GM19025 (cell line): ENCODE measurements at regions not wholly inside any gene's neighbourhood (a gene's known extent, or its start where the extent isn't known, plus 50 kb on each side); places are given as distances from the start of the nearest gene placed in this dataset.

Source experiments
- ATAC-seq: cut with Tn5 transposase; IDR thresholded peaks from one replicate; pipeline ENCODE4 v1.9.1; 2021; ENCODE audit warnings: mild to moderate bottlenecking, low read depth, moderate library complexity; ENCODE audit not compliant: unreplicated experiment

- ATAC-seq: peak; percentile 79
Measured at GRCh38 chr1:235011599-235012435, 116.8 kb downstream of the TOMM20 start.

- ATAC-seq: no peak
Measured at GRCh38 chr1:235011064-235011598, 117.5 kb downstream of the TOMM20 start.

- no peak for ATAC-seq
Measured at GRCh38 chr1:235009561-235010306, 118.9 kb downstream of the TOMM20 start.

GRCh38 chr1:235009074-235009473 is 119.6 kb downstream of the TOMM20 start:
- ATAC-seq: no peak

- no peak for ATAC-seq
Measured at GRCh38 chr1:235008239-235008638, 120.4 kb downstream of the TOMM20 start.

GRCh38 chr1:235006816-235007215 is 121.8 kb downstream of the TOMM20 start:
- ATAC-seq: no peak

GRCh38 chr1:235006132-235006721 is 122.4 kb downstream of the TOMM20 start:
- ATAC-seq: no peak

- no peak for ATAC-seq
Measured at GRCh38 chr1:235004840-235005391, 123.7 kb downstream of the TOMM20 start.

GRCh38 chr1:235004276-235004675 is 124.4 kb downstream of the TOMM20 start:
- ATAC-seq: no peak

GRCh38 chr1:235002706-235003300 is 125.8 kb downstream of the TOMM20 start:
- ATAC-seq: no peak

GRCh38 chr1:234999513-234999940 is 129.1 kb downstream of the TOMM20 start:
- no peak for ATAC-seq

GRCh38 chr1:234997896-234998741 is 130.5 kb downstream of the TOMM20 start:
- no peak for ATAC-seq

- no peak for ATAC-seq
Measured at GRCh38 chr1:234997201-234997895, 131.3 kb downstream of the TOMM20 start.

GRCh38 chr1:234996245-234996757 is 132.3 kb downstream of the TOMM20 start:
- no peak for ATAC-seq

GRCh38 chr1:234994436-234995295 is 134.0 kb downstream of the TOMM20 start:
- no peak for ATAC-seq

- no peak for ATAC-seq
Measured at GRCh38 chr1:234992065-234992464, 136.6 kb downstream of the TOMM20 start.

- ATAC-seq: no peak
Measured at GRCh38 chr1:234990874-234991801, 137.5 kb downstream of the TOMM20 start.
